ENCODE measurements at regions not wholly inside any gene's neighbourhood (a gene's known extent, or its start where the extent isn't known, plus 50 kb on each side); places are given as distances from the start of the nearest gene placed in this dataset.

- no peaks in the 10 kb centered on the region for H3K9me3 ChIP-seq (ENCODE audit: insufficient read depth, low read length)
- TF ChIP-seq EZH2phosphoT487 (conservative IDR thresholded peaks at IDR 0.05; ENCODE audit: low read length), result no peak
- no peak for TF ChIP-seq CTCF (IDR thresholded peaks at IDR 0.05; ENCODE audit: insufficient read depth, low read length, poor library complexity, severe bottlenecking)
- H3K4me2 ChIP-seq (ENCODE audit: low read depth, low read length, poor library complexity, severe bottlenecking), result no peak overlapping the region
- no peaks in the 10 kb centered on the region for H4K20me1 ChIP-seq (ENCODE audit: low read depth, low read length)
- H2AFZ ChIP-seq (ENCODE audit: low read depth, low read length, severe bottlenecking), result no peak overlapping the region
- no peaks in the 10 kb centered on the region for H3K36me3 ChIP-seq (ENCODE audit: low read length)
- H3K9me2 ChIP-seq (replicated peaks; ENCODE audit: insufficient read depth, low read length), result no peaks in the 10 kb centered on the region
- H3K4me3 ChIP-seq (ENCODE audit: insufficient read depth, low read length, poor library complexity, severe bottlenecking), result no peak overlapping the region
- H3K27me3 ChIP-seq (ENCODE audit: low read length), result no peaks in the 10 kb centered on the region
- H3K9ac ChIP-seq (ENCODE audit: low read length), result no peak overlapping the region
- H3K79me2 ChIP-seq (ENCODE audit: insufficient read depth, low read length), result no peaks in the 10 kb centered on the region
- no peaks in the 10 kb centered on the region for H3F3A ChIP-seq (ENCODE audit: insufficient read depth)
- no peak overlapping the region for H3K27ac ChIP-seq (ENCODE audit: low read depth, low read length)
These were observed 1237.1 kb upstream of the GOT2 start for GRCh38 chr16:59971264-59971663.

- no peaks in the 10 kb centered on the region for H3K36me3 ChIP-seq (ENCODE audit: low read length)
- H3K9ac ChIP-seq (ENCODE audit: low read length), result no peak overlapping the region
- H3K4me3 ChIP-seq (ENCODE audit: insufficient read depth, low read length, poor library complexity, severe bottlenecking), result no peak overlapping the region
- no peak overlapping the region for H2AFZ ChIP-seq (ENCODE audit: low read depth, low read length, severe bottlenecking)
- H3K4me2 ChIP-seq (ENCODE audit: low read depth, low read length, poor library complexity, severe bottlenecking), result no peak overlapping the region
- no peaks in the 10 kb centered on the region for H3K27me3 ChIP-seq (ENCODE audit: low read length)
- H3K27ac ChIP-seq (ENCODE audit: low read depth, low read length), result no peak overlapping the region
- no peaks in the 10 kb centered on the region for H3F3A ChIP-seq (ENCODE audit: insufficient read depth)
- no peaks in the 10 kb centered on the region for H3K9me3 ChIP-seq (ENCODE audit: insufficient read depth, low read length)
- H4K20me1 ChIP-seq (ENCODE audit: low read depth, low read length), result no peaks in the 10 kb centered on the region
- no peaks in the 10 kb centered on the region for H3K9me2 ChIP-seq (replicated peaks; ENCODE audit: insufficient read depth, low read length)
- TF ChIP-seq CTCF (IDR thresholded peaks at IDR 0.05; ENCODE audit: insufficient read depth, low read length, poor library complexity, severe bottlenecking) (no peak), EZH2phosphoT487 (conservative IDR thresholded peaks at IDR 0.05; ENCODE audit: low read length) (no peak)
- no peaks in the 10 kb centered on the region for H3K79me2 ChIP-seq (ENCODE audit: insufficient read depth, low read length)
These were observed 1230.3 kb upstream of the GOT2 start for GRCh38 chr16:59964232-59964924.

GRCh38 chr16:59959311-59959710 is 1225.2 kb upstream of the GOT2 start:
- Histone ChIP-seq H3F3A (ENCODE audit: insufficient read depth) (no peaks in the 10 kb centered on the region), H3K27ac (ENCODE audit: low read depth, low read length) (no peak overlapping the region), H3K79me2 (ENCODE audit: insufficient read depth, low read length) (no peaks in the 10 kb centered on the region), H3K4me2 (ENCODE audit: low read depth, low read length, poor library complexity, severe bottlenecking) (no peak overlapping the region), H2AFZ (ENCODE audit: low read depth, low read length, severe bottlenecking) (no peak overlapping the region), H3K4me3 (ENCODE audit: insufficient read depth, low read length, poor library complexity, severe bottlenecking) (no peak overlapping the region), H3K9me2 (replicated peaks; ENCODE audit: insufficient read depth, low read length) (no peaks in the 10 kb centered on the region), H3K27me3 (ENCODE audit: low read length) (no peaks in the 10 kb centered on the region), H3K9ac (ENCODE audit: low read length) (no peak overlapping the region), H4K20me1 (ENCODE audit: low read depth, low read length) (no peaks in the 10 kb centered on the region), H3K9me3 (ENCODE audit: insufficient read depth, low read length) (no peaks in the 10 kb centered on the region), H3K36me3 (ENCODE audit: low read length) (no peaks in the 10 kb centered on the region)
- TF ChIP-seq CTCF (IDR thresholded peaks at IDR 0.05; ENCODE audit: insufficient read depth, low read length, poor library complexity, severe bottlenecking), result no peak
- TF ChIP-seq EZH2phosphoT487 (conservative IDR thresholded peaks at IDR 0.05; ENCODE audit: low read length), result no peak

All from SU-DHL-6 (cell line).